Upper lobe of right lung (tissue), 1 donor: ENCODE measurements at regions not wholly inside any gene's neighbourhood (a gene's known extent, or its start where the extent isn't known, plus 50 kb on each side); places are given as distances from the start of the nearest gene placed in this dataset.
"Not testable (repeated sequence)": the region's sequence is repeated elsewhere in the genome, so short reads cannot be mapped to it uniquely, and the experiment has no call there.

Experiments used
- ATAC-seq: fragments of 200-7000 bp; cut with Tn5 transposase; one replicate; pipeline ENCODE4 v1.9.1; 2020; ENCODE audit warnings: mild to moderate bottlenecking, moderate library complexity
- DNase-seq: peaks from one replicate; pipeline ENCODE4 v3.0.0-alpha.2; 2020
- H3K27ac ChIP-seq: fragments of 200-600 bp; one replicate; pipeline ENCODE4 v1.8.0; 2022
- H3K27me3 ChIP-seq: fragments of 200-600 bp; one replicate; pipeline ENCODE4 v1.8.0; 2022; ENCODE audit warnings: mild to moderate bottlenecking
- H3K36me3 ChIP-seq: fragments of 200-600 bp; one replicate; pipeline ENCODE4 v1.8.0; 2022
- H3K4me1 ChIP-seq: fragments of 200-600 bp; one replicate; pipeline ENCODE4 v1.8.0; 2022
- H3K4me3 ChIP-seq: fragments of 200-600 bp; one replicate; pipeline ENCODE4 v1.8.0; 2022; ENCODE audit warnings: mild to moderate bottlenecking
- H3K9me3 ChIP-seq: fragments of 200-600 bp; one replicate; pipeline ENCODE4 v1.8.0; 2022
- intact Hi-C: fragments of 100-400 bp; cut with DNase I; formaldehyde crosslinking; loops from one replicate; pipeline ENCODE4 v1.11.0; 2022
- TF ChIP-seq, protein P1 (sequence below): fragments of 200-600 bp; IDR thresholded peaks from one replicate; pipeline ENCODE4 v1.8.0; 2022; ENCODE audit warnings: antibody characterized with exemption
- donor health status: DM: no; HTN: yes; CAD: no; lungs with severe emphysema.

DNA sequence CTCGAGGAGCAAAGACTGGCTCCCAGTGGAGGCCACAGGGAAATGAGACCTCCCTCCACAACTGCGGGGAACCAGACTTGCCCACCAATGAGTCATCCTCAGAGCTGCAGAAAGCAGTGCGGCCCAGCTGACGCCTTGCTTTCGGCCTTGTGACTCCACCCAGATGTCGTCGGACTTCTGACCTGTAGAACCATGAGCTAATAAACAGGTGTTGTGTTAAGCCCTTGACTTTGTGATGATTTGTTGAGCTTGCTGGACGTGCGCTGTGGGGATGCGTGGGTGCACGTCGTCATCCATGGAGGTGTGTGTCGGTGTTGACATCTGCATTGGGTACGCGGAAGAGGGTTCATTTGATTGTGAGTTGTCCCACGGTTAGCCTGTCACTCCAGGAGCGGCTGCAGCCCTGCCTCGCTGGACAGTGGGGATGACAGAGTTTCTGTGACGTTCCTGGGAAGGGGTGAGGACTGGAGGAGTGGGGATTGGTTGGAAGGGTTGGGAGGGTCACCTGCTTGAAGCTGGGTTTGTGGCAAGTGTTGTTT is 154.1 kb downstream of the SH3BP4 start:
- TF ChIP-seq, protein P1, sequence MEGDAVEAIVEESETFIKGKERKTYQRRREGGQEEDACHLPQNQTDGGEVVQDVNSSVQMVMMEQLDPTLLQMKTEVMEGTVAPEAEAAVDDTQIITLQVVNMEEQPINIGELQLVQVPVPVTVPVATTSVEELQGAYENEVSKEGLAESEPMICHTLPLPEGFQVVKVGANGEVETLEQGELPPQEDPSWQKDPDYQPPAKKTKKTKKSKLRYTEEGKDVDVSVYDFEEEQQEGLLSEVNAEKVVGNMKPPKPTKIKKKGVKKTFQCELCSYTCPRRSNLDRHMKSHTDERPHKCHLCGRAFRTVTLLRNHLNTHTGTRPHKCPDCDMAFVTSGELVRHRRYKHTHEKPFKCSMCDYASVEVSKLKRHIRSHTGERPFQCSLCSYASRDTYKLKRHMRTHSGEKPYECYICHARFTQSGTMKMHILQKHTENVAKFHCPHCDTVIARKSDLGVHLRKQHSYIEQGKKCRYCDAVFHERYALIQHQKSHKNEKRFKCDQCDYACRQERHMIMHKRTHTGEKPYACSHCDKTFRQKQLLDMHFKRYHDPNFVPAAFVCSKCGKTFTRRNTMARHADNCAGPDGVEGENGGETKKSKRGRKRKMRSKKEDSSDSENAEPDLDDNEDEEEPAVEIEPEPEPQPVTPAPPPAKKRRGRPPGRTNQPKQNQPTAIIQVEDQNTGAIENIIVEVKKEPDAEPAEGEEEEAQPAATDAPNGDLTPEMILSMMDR, result no peak
- DNase-seq, result no peak

DNA sequence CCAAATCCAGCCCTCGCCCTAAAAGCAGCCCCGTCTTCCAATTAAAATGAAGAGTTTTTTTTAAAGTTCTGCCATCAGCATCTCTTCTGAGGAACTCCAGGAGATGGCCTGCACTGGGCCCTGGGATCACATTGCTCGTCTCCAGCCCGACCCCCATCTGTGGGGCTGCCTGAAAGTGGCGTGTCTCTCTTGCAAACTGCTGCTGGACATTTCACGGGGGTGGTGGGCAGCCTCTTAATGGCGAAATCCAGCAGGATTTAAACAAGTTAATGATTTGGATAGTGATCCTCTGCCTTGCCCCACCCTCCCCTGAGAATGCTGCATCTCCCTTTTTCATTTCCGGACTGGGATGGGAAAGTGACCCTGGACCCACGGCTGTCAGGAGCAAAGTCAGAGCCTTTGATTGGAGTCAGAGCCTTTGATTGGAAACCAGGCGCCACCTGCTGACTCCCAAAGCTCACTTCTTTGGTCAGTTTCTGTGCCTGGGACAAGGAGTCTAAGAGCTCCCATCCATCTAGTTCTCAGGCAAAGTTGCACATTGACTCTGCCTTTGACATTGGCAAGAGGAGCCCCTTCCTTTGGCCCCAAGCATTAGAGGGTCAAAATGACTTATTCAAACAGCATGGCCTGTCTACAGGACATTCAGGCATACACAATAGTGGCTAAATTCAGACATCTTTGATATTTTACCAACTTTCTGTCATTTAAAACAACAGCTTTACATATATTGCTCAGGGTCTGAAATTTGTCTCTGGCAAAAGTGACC is 155.2 kb downstream of the SH3BP4 start:
- TF ChIP-seq, protein P1, result peak; percentile 60
- Histone ChIP-seq H3K27ac (no peak overlapping the region), H3K36me3 (no peaks in the 10 kb centered on the region), H3K27me3 (no peaks in the 10 kb centered on the region), H3K4me3 (no peak overlapping the region), H3K4me1 (no peaks in the 10 kb centered on the region), H3K9me3 (no peaks in the 10 kb centered on the region)
- DNase-seq (no peak), ATAC-seq (peak; percentile 73)
- intact Hi-C loops, result loop anchor here (5.0 kb wide), 1 partner anchor 555 kb away; no protein-coding TSS in a partner anchor

More for the DNA sequence above, 154.1 kb downstream of the SH3BP4 start:
- Histone ChIP-seq H3K4me3 (no peak overlapping the region), H3K27ac (no peak overlapping the region), H3K9me3 (no peaks in the 10 kb centered on the region), H3K27me3 (no peaks in the 10 kb centered on the region), H3K4me1 (no peaks in the 10 kb centered on the region), H3K36me3 (no peaks in the 10 kb centered on the region)
- ATAC-seq, result no peak
- intact Hi-C loops, result loop anchor here (5.0 kb wide), 1 partner anchor 554 kb away; no protein-coding TSS in a partner anchor

DNA sequence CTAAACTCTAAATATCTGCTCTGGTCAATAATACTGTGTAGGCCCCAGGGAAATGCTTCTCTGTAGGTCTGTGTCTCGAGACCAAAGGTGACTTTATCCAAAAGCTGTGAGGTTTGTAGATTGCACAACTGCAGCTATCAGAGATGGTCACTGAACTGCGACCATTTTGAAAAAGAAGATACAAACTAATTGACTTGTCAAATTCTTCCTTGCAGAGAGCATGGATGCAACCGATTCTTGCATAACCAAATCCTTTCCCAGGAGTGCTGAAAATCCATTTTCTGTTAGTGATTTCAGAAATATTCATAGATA is 155.8 kb downstream of the SH3BP4 start:
- Histone ChIP-seq H3K27me3 (no peaks in the 10 kb centered on the region), H3K4me1 (no peaks in the 10 kb centered on the region), H3K27ac (no peak overlapping the region), H3K9me3 (no peaks in the 10 kb centered on the region), H3K36me3 (no peaks in the 10 kb centered on the region), H3K4me3 (no peak overlapping the region)
- ATAC-seq (no peak), DNase-seq (no peak)
- intact Hi-C loops, result loop anchor here (5.0 kb wide), 1 partner anchor 555 kb away; no protein-coding TSS in a partner anchor
- TF ChIP-seq, protein P1, result no peak

DNA sequence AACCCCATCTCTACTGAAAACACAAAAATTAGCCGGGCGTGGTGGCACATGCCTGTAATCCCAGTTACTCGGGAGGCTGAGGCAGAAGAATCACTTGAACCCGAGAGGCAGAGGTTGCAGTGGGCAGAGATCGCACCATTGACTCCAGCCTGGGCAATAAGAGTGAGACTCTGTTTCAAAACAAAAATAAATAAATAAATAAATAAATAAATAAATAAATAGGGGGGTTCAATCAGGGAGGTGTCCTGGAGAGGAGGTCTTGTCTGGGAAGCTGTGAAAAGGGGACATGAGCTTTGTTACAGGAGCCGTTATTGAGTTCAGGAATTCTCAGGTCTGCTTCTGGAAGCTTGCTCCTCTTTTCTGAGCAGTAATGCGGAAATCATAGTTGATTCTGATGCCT is 157.7 kb downstream of the SH3BP4 start:
- not testable (repeated sequence) for H3K9me3 ChIP-seq, H3K4me3 ChIP-seq, DNase-seq, H3K36me3 ChIP-seq, H3K4me1 ChIP-seq, H3K27ac ChIP-seq, ATAC-seq, H3K27me3 ChIP-seq
- intact Hi-C loops, result loop anchor here (5.0 kb wide), 1 partner anchor 557 kb away; no protein-coding TSS in a partner anchor

DNA sequence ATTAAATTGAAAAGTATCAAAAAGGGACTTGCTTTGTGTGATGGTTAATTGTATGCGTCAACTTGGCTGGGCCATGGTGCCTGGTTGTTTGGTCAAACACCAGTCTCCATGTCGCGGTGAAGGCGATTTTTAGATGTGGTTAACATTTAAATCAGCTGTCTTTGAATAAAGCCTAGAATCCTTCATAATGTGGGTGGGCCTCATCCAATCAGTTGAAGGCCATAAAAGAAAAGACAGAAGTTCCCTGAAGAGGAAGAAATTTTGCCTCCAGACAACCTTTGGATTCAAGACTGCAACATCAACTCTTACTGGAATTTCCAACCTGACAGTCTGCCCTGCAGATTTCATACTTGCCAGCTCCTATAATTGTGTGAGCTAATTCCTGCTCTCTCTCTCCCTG is 160.5 kb downstream of the SH3BP4 start:
- H3K9me3 ChIP-seq, result no peaks in the 10 kb centered on the region
- TF ChIP-seq, protein P1, result no peak
- no peak overlapping the region for H3K27ac ChIP-seq
- ATAC-seq (no peak), DNase-seq (no peak)
- no peaks in the 10 kb centered on the region for H3K36me3 ChIP-seq
- H3K27me3 ChIP-seq, result no peaks in the 10 kb centered on the region
- H3K4me3 ChIP-seq, result no peak overlapping the region
- intact Hi-C loops, result no loop called here
- H3K4me1 ChIP-seq, result no peaks in the 10 kb centered on the region

DNA sequence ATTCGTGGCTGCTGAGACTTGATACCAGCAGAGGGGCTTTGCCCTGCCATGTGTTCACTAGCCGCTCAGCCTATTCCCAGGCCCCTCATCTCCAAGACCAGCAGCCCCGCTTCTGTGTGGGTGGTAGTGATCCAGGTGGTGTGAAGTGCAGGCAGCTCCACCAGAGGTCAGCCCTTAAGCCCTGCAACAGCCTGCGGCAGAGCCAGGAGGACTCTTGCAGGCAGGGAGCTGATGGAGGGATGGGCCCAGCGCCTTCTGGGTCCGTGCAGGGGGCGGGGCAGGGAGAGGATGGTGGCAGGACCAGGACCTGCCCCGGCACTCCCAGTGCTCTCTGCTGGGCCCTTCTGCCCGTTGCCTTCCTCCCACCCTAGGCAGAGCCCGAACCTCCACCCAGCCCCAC is 162.0 kb downstream of the SH3BP4 start:
- no peak for DNase-seq

More for the DNA sequence above, 162.0 kb downstream of the SH3BP4 start:
- H3K27me3 ChIP-seq, result no peaks in the 10 kb centered on the region
- intact Hi-C loops, result no loop called here
- no peak overlapping the region for H3K4me3 ChIP-seq
- no peaks in the 10 kb centered on the region for H3K9me3 ChIP-seq
- H3K36me3 ChIP-seq, result no peaks in the 10 kb centered on the region
- TF ChIP-seq, protein P1, result no peak
- H3K27ac ChIP-seq, result no peak overlapping the region
- ATAC-seq, result peak; percentile 24
- no peaks in the 10 kb centered on the region for H3K4me1 ChIP-seq
